ENCODE measurements at regions not wholly inside any gene's neighbourhood (a gene's known extent, or its start where the extent isn't known, plus 50 kb on each side); places are given as distances from the start of the nearest gene placed in this dataset.

DNA sequence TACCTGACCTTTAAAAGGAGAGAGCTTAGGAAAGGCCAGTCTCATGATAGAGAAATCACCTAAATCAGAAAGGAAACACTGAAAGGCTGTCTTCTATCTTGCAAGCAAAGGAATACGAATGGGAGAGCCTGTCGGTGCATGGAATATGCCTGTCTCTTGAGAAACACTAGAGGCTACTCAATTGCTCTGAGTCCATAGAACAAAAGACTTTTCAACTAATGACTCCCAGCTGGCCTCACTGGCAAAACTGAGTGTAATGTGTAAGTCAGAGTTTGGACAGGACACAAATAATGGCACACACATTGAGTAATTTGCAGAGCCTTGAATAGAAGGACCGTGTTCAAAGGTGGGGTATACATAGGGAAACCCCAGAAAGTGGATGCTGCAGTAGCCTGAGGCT, 171.0 kb upstream of the ARHGAP20 start:
- Mint-ChIP-seq H3K36me3 (peaks cover 0 to 3% of the 10 kb centered on the region in 2 donors), H3K4me3 (no peak overlapping the region), H3K27me3 (peaks cover 15 to 18% of the 10 kb centered on the region in 2 donors), H3K27ac (no peak overlapping the region), H3K4me1 (no peaks in the 10 kb centered on the region), H3K9me3 (peaks cover 0 to 4% of the 10 kb centered on the region in 2 donors)
- DNase-seq = no peak
- no peak for ATAC-seq (replicated peaks)

DNA sequence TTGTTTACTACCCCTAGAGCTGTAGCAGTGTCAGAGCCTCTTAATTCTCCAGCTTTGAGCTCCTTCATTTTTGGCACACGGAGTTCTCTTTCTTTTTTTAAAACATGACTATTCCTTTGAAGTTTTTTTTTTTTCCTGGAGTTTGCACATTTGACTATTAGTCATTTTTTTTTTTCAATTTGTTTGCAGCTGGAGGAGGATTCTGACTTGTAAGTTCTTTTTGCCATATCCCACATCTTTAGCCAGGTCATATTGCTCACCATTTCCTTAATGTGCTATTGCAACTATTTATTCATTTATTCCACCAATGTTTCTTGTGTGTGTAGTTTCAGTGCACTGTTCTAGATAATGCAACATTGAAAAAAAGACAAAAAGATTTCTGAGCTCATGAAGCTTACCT, 166.3 kb upstream of the ARHGAP20 start:
- ATAC-seq (replicated peaks) (no peak), DNase-seq (no peak)
- no peaks in the 10 kb centered on the region for H3K9me3 Mint-ChIP-seq
- no peaks in the 10 kb centered on the region for H3K4me1 Mint-ChIP-seq
- peaks cover 8% of the 10 kb centered on the region in 2 donors for H3K27me3 Mint-ChIP-seq
- H3K4me3 Mint-ChIP-seq = no peak overlapping the region
- H3K27ac Mint-ChIP-seq = no peak overlapping the region
- no peaks in the 10 kb centered on the region for H3K36me3 Mint-ChIP-seq

- Mint-ChIP-seq H3K27me3 (peaks cover 8 to 16% of the 10 kb centered on the region in 2 donors), H3K36me3 (no peaks in the 10 kb centered on the region), H3K9me3 (no peaks in the 10 kb centered on the region), H3K4me1 (peaks cover 0 to 6% of the 10 kb centered on the region in 2 donors), H3K27ac (no peak overlapping the region), H3K4me3 (no peak overlapping the region)
- DNase-seq (no peak), ATAC-seq (replicated peaks) (no peak)
Measured at GRCh38 chr11:110874437-110875030, 162.3 kb upstream of the ARHGAP20 start.

- H3K9me3 Mint-ChIP-seq = no peaks in the 10 kb centered on the region
Measured at GRCh38 chr11:110873975-110874374, 161.7 kb upstream of the ARHGAP20 start.

GRCh38 chr11:110870816-110871522, 158.7 kb upstream of the ARHGAP20 start:
- no peaks in the 10 kb centered on the region for H3K9me3 Mint-ChIP-seq
- no peaks in the 10 kb centered on the region for H3K36me3 Mint-ChIP-seq
- peaks cover 8 to 17% of the 10 kb centered on the region in 2 donors for H3K27me3 Mint-ChIP-seq
- H3K27ac Mint-ChIP-seq = no peak overlapping the region
- no peak for DNase-seq
- ATAC-seq (replicated peaks) = no peak
- peaks cover 0 to 6% of the 10 kb centered on the region in 2 donors for H3K4me1 Mint-ChIP-seq
- H3K4me3 Mint-ChIP-seq = no peak overlapping the region

More at GRCh38 chr11:110873975-110874374, 161.7 kb upstream of the ARHGAP20 start:
- no peak for ATAC-seq (replicated peaks)
- H3K36me3 Mint-ChIP-seq = no peaks in the 10 kb centered on the region
- H3K4me3 Mint-ChIP-seq = no peak overlapping the region
- H3K4me1 Mint-ChIP-seq = peaks cover 0 to 6% of the 10 kb centered on the region in 2 donors
- no peak for DNase-seq
- peaks cover 8 to 14% of the 10 kb centered on the region in 2 donors for H3K27me3 Mint-ChIP-seq
- H3K27ac Mint-ChIP-seq = no peak overlapping the region

DNA sequence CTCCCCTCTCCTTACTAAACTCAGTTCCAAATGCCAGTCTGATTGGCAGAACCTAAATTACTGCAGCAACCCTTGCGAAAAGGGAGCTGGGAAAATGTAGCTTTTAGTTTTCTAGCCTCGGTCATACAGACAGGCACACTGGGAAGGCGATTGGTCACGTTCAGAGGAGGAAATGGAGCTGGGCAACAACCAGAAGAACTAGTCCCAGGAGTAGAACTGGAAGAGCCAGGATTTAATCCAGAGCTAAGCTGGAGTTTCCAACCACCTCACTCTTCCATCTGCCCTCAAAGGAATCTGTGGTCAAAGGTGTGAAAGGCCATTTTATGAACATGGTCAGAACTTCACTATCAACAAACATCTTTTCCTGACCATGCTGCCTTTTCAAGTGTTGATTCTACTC, 155.7 kb upstream of the ARHGAP20 start:
- Mint-ChIP-seq H3K36me3 (no peaks in the 10 kb centered on the region), H3K4me3 (no peak overlapping the region), H3K4me1 (peaks cover 0 to 6% of the 10 kb centered on the region in 2 donors), H3K27me3 (peaks cover 0 to 13% of the 10 kb centered on the region in 2 donors), H3K27ac (no peak overlapping the region), H3K9me3 (no peaks in the 10 kb centered on the region)
- no peak for DNase-seq
- ATAC-seq (replicated peaks) = no peak

GRCh38 chr11:110866081-110866480, 153.8 kb upstream of the ARHGAP20 start:
- no peak overlapping the region for H3K27ac Mint-ChIP-seq
- H3K4me3 Mint-ChIP-seq = no peak overlapping the region
- ATAC-seq (replicated peaks) (no peak), DNase-seq (no peak)
- no peaks in the 10 kb centered on the region for H3K36me3 Mint-ChIP-seq
- H3K9me3 Mint-ChIP-seq = no peaks in the 10 kb centered on the region
- peaks cover 0 to under 1% of the 10 kb centered on the region in 2 donors for H3K4me1 Mint-ChIP-seq
- peaks cover 0 to 9% of the 10 kb centered on the region in 2 donors for H3K27me3 Mint-ChIP-seq

GRCh38 chr11:110862407-110862806, 150.2 kb upstream of the ARHGAP20 start:
- Mint-ChIP-seq H3K4me1 (peaks cover 13 to 15% of the 10 kb centered on the region in 2 donors), H3K36me3 (no peaks in the 10 kb centered on the region), H3K9me3 (no peaks in the 10 kb centered on the region), H3K27ac (no peak overlapping the region), H3K4me3 (no peak overlapping the region), H3K27me3 (no peaks in the 10 kb centered on the region)
- DNase-seq (no peak), ATAC-seq (replicated peaks) (no peak)

- ATAC-seq (replicated peaks) (no peak), DNase-seq (no peak)
- Mint-ChIP-seq H3K27ac (no peak overlapping the region), H3K4me3 (no peak overlapping the region), H3K9me3 (no peaks in the 10 kb centered on the region), H3K27me3 (no peaks in the 10 kb centered on the region), H3K36me3 (peaks cover 0 to 4% of the 10 kb centered on the region in 2 donors), H3K4me1 (peaks cover 17 to 25% of the 10 kb centered on the region in 2 donors)
Measured at GRCh38 chr11:110860461-110860860, 148.2 kb upstream of the ARHGAP20 start.

- Mint-ChIP-seq H3K27me3 (peaks cover 0 to 3% of the 10 kb centered on the region in 2 donors), H3K4me1 (peaks cover 17 to 25% of the 10 kb centered on the region in 2 donors), H3K36me3 (peaks cover 0 to 4% of the 10 kb centered on the region in 2 donors), H3K4me3 (no peak overlapping the region), H3K27ac (no peak overlapping the region), H3K9me3 (no peaks in the 10 kb centered on the region)
- ATAC-seq (replicated peaks) = no peak
- no peak for DNase-seq
Measured at GRCh38 chr11:110859998-110860397, 147.8 kb upstream of the ARHGAP20 start.

DNA sequence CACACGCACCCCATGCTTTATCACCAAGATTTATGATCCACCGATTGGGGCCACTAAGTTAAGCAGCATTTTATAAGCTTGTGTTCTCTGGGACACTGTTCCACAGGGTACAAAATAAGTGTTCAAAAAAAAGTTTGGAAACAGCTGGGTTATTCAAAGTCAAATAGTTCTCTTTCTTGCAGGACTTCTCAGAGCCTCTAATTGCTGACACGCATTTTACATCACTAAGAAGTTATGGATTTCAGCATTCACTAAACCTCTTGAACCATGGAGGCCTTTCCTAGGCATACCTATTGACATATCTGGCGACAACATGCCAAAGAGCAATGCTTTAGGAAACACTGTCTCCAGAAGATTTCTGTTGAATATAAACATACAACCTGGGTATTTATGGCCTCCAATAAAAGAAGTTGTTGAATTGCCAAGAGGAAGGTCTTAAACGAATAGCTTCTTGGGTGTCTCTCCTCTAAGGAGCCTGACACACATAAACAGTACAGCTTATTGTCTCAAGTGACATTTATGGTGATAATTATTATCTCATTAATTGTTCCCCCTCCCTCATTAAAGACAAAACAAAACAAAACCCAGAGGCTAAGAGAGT, 147.1 kb upstream of the ARHGAP20 start:
- H3K4me3 Mint-ChIP-seq = no peak overlapping the region
- H3K27me3 Mint-ChIP-seq = peaks cover 0 to 3% of the 10 kb centered on the region in 2 donors
- peaks cover 17 to 25% of the 10 kb centered on the region in 2 donors for H3K4me1 Mint-ChIP-seq
- DNase-seq = no peak
- H3K9me3 Mint-ChIP-seq = peaks cover 0 to 1% of the 10 kb centered on the region in 2 donors
- no peak for ATAC-seq (replicated peaks)
- no peak overlapping the region for H3K27ac Mint-ChIP-seq
- peaks cover 0 to 4% of the 10 kb centered on the region in 2 donors for H3K36me3 Mint-ChIP-seq

DNA sequence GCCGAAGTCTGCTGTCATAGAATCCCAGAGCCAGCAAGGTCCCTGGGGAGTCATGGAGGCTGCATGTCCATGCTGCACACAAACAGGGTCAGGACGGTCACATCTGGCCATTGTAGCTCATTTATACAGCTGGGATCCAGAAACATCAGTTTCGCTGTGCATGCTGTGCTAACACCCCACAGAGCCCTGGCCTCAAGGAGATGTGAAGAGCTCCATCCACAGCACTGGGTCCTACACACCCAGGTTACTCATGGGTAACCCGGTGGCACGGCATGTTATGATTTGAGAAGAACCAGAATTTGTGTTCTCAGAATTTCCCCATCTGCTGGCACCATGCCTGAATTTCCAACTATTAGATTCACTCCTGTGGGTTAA, 146.3 kb upstream of the ARHGAP20 start:
- H3K27me3 Mint-ChIP-seq = peaks cover 0 to 3% of the 10 kb centered on the region in 2 donors
- peak overlapping the region; percentile 31 for H3K27ac Mint-ChIP-seq
- peak overlapping the region in 1 of 2 donors; percentile 11 for H3K4me3 Mint-ChIP-seq
- DNase-seq = peak; percentile 46
- ATAC-seq (replicated peaks) = peak; percentile 80 to 90
- H3K9me3 Mint-ChIP-seq = peaks cover 0 to 2% of the 10 kb centered on the region in 2 donors
- H3K4me1 Mint-ChIP-seq = peaks cover 17 to 25% of the 10 kb centered on the region in 2 donors
- peaks cover 0 to 4% of the 10 kb centered on the region in 2 donors for H3K36me3 Mint-ChIP-seq

DNA sequence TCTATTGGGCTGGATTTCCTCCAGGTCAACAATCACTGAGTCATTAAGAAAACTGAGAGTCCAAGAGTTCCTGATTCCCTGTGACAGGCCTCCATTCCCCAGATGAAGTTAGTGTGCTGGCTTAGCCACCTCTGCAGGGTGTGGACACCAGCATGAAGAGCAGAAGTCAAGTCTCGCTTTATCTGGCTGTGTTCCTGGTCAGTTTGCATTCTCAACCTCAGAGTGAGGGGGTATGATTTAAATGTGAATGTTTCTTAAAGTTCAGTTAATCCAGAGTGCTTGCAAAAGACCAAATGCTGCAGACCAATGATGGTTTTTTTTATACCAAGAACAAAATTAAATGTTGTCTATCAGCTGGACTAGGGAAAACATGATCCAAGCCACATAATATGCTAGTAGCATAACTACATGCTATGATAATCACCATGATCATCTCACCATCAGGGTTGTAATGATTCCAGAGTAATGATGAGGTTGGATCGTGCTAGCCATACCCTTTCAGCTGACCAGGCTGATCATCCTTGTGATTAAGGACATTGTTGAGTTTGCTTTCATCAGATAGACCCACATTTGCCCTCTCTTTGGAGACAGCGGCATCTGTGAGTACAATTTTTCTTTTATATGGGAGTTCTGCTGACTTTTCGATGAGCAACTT, 145.8 kb upstream of the ARHGAP20 start:
- Mint-ChIP-seq H3K36me3 (peaks cover 0 to 4% of the 10 kb centered on the region in 2 donors), H3K27me3 (peaks cover 0 to 3% of the 10 kb centered on the region in 2 donors), H3K4me1 (peaks cover 17 to 25% of the 10 kb centered on the region in 2 donors), H3K27ac (peak overlapping the region; percentile 31), H3K4me3 (peak overlapping the region; percentile 25 to 42), H3K9me3 (peaks cover 0 to 2% of the 10 kb centered on the region in 2 donors)
- no peak for DNase-seq
- peak; percentile 66 to 67 for ATAC-seq (replicated peaks)

All from stimulated activated naive B cell treated with anti-CD40 and anti-IgM and Interleukin-4, amounts not matched to agents 10 μg/mL and 1 μg/mL and 100 μg/mL, for 72 hours (primary cell).